Hepatic stellate cell (primary cell): ENCODE measurements at regions not wholly inside any gene's neighbourhood (a gene's known extent, or its start where the extent isn't known, plus 50 kb on each side); places are given as distances from the start of the nearest gene placed in this dataset.

ENCODE experiments used
- DNase-seq: peaks from one replicate; pipeline ENCODE4 v3.0.0; 2011; ENCODE audit warnings: low spot score

DNA sequence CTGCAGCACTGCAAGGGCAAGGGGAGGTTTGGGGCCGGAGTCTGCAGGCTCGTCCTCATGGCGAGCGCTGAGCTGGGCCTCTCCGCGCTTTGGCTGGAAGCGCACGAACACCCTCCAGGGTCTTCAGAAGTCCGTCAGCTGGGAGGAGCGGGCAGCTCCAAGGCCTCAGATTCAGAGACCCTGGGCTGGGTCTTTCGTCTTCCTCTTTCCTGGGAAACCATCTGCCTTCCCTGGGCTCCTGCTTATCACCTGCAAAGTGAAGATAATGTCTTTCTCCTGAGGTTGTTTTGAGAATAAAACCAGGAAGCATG is 525.6 kb downstream of the BRD1 start:
- no peak for DNase-seq

- DNase-seq = no peak
Observed at GRCh38 chr22:49301398-49302149, 526.1 kb downstream of the BRD1 start.

GRCh38 chr22:49300951-49301397 is 526.7 kb downstream of the BRD1 start:
- DNase-seq = no peak

- DNase-seq = no peak
Observed at GRCh38 chr22:49300241-49300640, 527.4 kb downstream of the BRD1 start.

DNA sequence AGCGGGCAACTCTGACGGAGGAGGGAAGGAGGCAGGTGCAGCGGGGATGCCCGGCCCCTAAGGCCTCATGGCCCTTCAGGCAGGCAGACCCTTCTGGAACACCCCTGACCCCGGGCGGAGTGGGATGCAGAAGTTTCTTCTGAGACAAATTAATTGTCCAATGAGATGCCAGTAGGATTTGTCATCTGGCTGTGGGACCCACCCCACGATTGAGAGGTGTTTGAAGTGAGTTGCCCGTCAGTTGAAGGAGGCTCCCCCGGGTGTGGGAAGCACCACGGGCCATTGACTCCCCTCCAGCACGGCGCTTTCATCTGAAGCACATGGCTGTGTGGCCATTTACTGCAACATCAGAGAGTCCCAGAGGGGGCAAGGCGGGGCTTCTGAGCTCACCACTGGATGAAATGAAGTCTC is 527.8 kb downstream of the BRD1 start:
- no peak for DNase-seq

DNA sequence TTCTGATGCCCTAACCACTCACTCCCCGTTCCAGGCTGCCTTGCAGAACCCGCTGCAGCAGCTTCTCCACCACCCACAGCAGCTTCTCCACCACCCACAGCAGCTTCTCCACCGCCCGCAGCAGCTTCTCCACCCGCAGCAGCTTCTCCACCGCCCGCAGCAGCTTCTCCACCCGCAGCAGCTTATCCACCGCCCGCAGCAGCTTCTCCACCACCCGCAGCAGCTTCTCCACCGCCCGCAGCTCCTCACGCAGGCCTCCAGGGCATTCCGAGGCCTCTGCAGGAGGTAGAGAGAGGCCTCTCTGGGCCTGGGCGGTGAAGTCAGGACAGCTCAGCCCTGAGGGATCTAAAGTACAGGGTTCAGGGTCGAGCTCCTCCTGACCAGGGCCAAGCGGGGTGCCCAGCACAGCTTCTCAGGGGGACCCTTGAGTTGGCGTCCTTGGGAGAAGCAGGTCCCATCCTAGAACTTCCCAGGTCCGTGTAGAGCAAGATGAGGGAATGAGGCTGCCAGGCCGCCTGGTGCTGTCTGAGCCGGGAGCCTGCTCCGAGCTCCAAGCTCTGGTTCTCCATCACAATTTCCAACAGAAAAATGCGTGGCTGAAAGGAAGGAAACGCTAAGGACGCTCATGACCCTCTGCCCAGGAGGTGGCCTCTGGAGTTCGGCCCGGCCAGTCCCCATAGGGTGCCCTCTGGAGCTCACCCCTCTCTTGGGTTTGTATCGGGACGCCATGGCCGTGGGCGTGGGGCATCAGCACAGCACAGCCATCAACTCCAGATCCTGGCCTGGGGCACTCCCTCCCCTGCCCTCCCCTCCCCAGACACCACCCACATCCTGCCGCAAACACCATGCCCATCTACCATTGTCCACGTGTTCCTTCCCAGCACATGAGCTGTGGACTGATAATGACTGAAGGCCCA is 528.6 kb downstream of the BRD1 start:
- DNase-seq = no peak

DNA sequence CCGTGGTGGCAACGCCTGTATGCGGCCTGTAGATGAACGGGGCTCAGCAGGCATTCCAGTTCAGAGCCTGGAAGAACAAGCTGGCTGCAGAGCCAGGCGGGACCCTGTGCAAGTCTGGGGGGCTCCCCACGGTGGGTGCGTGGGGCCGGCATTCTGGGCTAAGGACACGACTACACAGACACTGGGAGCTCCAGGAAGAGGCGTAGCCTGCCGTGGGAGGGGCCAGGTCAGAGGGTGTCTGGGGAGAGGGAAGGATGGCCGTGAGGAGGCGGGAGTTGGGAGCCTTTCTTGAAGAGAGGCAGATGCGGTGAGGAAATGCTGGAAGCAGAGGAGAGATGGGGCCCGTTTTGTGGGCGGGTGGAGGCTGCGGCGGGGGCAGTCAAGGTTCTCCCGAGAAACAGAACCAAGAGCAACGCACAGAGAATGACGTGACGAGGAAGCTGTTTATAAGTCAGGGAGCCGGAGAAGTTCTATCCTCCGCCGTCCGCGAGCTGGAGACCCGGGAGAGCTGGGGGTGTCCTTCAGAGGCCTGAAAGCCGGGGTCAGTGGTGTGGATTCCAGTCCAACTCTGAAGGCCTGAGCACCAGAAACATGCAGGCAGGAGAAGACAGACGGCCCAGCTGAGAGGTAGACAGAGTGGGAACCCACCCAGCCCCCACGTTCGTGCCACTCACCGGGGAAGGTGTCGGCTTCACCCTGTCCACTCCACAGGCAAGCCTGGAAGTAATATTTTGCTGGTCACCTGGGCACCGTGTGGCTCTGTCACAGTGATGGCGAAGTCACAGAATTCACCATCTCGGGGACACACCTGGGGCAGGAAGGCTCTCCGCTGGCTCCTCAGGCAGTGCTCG is 529.6 kb downstream of the BRD1 start:
- DNase-seq = no peak

DNA sequence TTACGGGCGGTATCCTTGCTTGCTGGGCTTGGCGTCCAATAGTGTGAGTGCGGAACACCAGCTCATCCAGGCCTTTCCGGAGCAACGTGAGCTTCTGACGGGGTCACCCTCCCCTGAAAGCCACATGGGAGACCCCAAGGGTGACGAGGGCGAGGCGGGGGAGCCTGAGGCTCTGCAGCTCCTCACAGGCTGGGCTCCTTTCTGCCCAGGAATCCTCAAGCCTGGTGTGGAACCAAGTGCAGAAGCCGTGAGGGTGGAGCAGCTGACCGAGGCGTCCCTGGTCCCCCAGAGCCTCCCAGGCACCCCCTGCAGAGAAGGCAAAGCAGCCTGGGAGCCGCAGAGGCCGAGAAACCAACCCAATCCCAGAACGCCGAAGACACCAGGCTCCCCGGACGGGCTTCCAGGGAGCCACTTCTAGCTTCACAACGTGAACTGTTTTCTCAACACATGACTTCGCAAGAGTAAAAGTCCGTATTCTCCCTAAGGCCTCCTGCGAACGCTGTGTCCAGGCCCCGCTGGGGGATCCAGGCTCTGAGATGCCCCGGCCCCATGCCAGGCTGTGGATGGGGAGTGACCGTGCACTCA is 530.3 kb downstream of the BRD1 start:
- DNase-seq = no peak

DNA sequence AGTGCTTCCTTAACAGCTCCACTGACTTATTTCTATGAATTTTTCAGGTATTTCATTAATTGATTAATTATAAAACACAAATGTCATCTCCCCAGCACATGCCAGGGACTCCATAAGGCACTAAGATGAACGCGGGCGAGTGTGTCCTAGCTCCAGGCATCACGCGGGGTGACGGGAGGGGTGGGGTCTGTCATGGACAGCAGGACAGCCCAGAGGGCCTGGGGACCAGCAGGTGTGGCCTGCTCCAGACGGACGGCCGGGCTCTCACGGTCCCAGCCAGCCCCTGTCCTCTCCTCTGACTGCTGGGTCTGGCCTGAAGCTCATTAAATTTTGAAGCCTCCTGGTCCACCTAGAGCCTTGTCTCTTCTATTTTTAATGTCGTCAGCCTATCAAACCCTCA is 531.1 kb downstream of the BRD1 start:
- DNase-seq = no peak

DNA sequence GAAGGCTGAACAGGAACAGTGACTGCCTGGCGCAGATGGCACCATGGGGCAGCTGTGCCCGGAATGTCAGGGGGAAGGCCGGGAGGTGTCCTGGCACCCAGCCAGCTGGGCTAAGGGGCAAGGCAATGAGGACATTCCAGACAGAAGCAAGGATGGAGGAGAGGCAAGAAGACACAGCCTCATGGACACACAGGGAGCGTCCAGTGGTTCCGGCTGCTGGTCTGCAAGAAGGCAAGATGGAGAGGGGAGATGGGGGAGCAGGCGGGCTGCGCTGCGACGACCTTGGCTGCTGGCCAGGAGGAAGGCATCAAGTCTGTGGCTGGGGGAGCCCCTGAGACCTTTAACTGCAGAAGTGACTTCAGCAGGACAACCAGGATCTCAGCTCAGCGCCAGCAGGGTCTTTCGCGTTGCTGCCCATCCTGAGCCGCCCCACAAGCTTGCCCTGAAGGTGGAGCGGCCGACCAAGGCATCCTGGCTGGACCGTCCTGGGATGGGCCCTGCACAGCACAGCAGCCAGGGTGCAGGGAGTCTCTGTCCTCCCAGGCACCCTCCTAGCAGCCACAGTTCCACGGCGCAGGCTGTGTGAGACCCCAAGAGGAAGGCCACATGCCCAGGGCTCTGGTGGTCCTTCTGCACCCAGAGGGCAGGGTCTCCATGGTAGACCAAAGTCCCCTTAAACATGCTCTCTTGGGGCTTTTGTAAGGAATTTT is 531.7 kb downstream of the BRD1 start:
- no peak for DNase-seq

DNA sequence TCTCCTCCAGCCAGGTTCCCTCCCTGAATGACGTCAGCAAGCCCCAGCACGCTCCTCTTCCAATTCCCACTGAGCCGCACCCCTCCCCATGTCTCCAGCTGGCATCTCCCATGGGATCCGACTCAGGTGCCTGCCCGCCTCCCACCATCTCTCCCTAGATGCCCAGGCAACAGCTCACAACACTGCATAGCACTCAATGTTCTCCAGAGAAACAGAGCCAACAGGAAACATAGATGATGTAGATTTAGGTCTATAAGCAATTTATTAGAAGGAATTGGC is 532.3 kb downstream of the BRD1 start:
- DNase-seq = no peak

DNA sequence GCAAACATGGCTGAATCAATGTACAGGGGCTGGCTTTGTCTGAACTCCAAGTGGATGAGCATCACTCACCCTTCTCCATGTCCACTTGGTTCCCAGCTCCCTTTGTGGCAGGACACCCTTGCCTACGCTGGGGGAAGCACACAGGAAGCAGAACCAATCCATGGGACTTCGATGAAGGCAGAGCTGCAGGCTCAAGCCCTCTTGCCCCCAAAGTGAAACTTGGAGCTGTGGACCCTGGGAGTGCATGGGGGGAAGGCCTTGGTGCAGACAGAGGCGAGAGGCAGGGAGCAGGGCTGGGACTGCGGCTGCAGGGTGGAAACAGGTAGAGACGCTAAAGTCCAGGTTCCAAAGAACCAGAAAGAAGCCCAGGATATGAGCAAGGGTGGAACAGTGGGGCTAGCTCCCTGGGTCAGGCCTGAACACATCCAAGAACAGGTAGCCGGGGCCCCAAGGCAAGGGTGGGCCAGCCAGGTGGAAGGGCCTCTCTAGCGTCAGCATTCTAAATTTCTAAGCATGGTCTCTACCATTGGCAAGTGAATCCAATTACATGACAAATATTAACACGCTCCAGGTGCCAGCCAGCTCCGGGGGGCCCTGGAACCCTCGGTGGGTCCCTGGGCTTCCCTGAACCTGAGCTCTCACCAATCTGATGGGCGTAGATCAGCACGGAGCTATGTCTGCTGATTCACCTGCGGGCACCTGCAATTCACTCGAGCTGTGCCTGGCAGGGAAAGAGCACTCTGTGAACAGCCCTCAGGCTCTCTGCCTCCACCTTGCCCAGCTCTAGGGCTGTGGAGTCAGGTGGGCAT is 532.8 kb downstream of the BRD1 start:
- DNase-seq = no peak

- no peak for DNase-seq
Observed at GRCh38 chr22:49292909-49293308, 534.8 kb downstream of the BRD1 start.

GRCh38 chr22:49291781-49292180 is 535.9 kb downstream of the BRD1 start:
- no peak for DNase-seq

GRCh38 chr22:49291169-49291568 is 536.5 kb downstream of the BRD1 start:
- DNase-seq = no peak

GRCh38 chr22:49290711-49291110 is 537.0 kb downstream of the BRD1 start:
- DNase-seq = no peak

GRCh38 chr22:49289822-49290679 is 537.6 kb downstream of the BRD1 start:
- no peak for DNase-seq

GRCh38 chr22:49286181-49286760 is 541.4 kb downstream of the BRD1 start:
- DNase-seq = no peak

DNA sequence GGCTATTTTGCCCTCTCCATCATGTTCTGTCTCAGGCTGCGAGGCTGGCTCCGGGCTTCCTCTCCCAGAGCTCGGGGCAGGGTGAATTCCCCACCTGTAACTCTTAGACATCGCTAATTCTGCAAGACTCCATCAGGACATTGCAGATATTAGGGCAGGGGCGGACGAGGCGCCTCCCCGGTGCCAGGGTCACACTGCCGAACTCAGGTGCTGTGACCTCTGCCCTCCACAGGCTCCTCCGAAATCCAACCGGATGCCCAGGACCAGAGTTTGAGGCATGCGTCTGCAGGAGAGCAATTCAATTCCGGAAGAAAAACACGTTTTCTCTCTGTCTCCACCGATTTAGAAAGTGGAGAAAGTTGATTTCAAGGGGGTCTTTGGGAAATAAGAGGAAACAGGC is 542.7 kb downstream of the BRD1 start:
- no peak for DNase-seq
